B cell (primary cell): ENCODE measurements at regions not wholly inside any gene's neighbourhood (a gene's known extent, or its start where the extent isn't known, plus 50 kb on each side); places are given as distances from the start of the nearest gene placed in this dataset.

Experiments used
- EZH2 ChIP-seq: IDR thresholded peaks from 2 replicates; pipeline ENCODE4 v1.6.1; 2012; ENCODE audit warnings: borderline replicate concordance, low read depth, mild to moderate bottlenecking, moderate library complexity, low read length; ENCODE audit not compliant: insufficient read depth, poor library complexity, severe bottlenecking
- TF ChIP-seq, protein P1 (sequence below): fragments of 200-600 bp; IDR thresholded peaks from one replicate; pipeline ENCODE4 v1.8.0; 2022; ENCODE audit warnings: antibody characterized with exemption, mild to moderate bottlenecking

DNA sequence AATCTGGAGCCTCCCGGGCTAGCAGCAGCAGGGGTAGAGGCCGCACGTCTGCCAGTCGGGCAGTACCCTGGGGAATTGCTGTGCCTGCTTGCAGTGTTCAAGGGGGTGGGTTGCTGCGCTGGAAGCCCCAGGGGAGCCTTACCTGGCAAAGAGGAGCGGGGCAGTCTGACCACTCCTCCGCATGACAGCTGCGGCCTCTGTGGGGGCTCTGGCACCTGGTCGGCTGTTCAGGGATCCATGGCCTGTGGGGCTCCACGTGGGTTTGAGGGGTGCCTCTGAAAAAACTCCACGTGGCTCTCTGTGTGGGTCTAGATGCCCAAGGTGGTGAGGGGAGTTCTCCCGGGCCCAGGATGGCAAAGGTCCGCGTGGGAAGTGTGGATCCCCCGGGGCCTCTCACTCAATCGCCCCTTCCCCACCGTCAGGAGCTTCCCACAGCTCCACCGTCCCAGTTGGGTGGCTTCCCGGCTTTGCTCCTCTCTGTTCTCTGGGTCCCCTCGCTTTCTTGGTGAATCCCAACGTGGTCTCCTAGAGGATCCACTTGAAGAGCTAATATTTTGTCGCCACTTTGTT, 184.5 kb downstream of the EFHB start:
- TF ChIP-seq EZH2, result no peak
- TF ChIP-seq, protein P1, sequence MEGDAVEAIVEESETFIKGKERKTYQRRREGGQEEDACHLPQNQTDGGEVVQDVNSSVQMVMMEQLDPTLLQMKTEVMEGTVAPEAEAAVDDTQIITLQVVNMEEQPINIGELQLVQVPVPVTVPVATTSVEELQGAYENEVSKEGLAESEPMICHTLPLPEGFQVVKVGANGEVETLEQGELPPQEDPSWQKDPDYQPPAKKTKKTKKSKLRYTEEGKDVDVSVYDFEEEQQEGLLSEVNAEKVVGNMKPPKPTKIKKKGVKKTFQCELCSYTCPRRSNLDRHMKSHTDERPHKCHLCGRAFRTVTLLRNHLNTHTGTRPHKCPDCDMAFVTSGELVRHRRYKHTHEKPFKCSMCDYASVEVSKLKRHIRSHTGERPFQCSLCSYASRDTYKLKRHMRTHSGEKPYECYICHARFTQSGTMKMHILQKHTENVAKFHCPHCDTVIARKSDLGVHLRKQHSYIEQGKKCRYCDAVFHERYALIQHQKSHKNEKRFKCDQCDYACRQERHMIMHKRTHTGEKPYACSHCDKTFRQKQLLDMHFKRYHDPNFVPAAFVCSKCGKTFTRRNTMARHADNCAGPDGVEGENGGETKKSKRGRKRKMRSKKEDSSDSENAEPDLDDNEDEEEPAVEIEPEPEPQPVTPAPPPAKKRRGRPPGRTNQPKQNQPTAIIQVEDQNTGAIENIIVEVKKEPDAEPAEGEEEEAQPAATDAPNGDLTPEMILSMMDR, result no peak
